Transverse colon (tissue), 4 donors: ENCODE measurements at regions not wholly inside any gene's neighbourhood (a gene's known extent, or its start where the extent isn't known, plus 50 kb on each side); places are given as distances from the start of the nearest gene placed in this dataset.
"Not testable (repeated sequence)": the region's sequence is repeated elsewhere in the genome, so short reads cannot be mapped to it uniquely, and the experiment has no call there.

Experiments used
- EP300 ChIP-seq: sonication (generic); formaldehyde crosslinking; IDR thresholded peaks from one replicate; pipeline ENCODE4 v1.6.1; 2017; ENCODE audit warnings: antibody characterized with exemption, low read depth
- POLR2AphosphoS5 ChIP-seq, 3 donors: sonication (generic); formaldehyde crosslinking; IDR thresholded peaks; one replicate each; pipeline ENCODE4 v1.6.1; 2016; ENCODE audit warnings: antibody characterized with exemption in 3 of 3
- TF ChIP-seq, protein P1 (sequence below), 5 experiments: fragments of 200-600 bp in 3 of 5; fragments of 450-650 bp in 2 of 5; sonication (generic) in 3 of 5; IDR thresholded peaks; 1 replicate in 2 of 5; 2 replicates in 3 of 5; pipeline ENCODE4 v1.5.1; 2016 to 2017; ENCODE audit warnings: antibody characterized with exemption in 5 of 5, inconsistent platforms in 3 of 5, mild to moderate bottlenecking in 2 of 5, moderate library complexity in 1 of 5

DNA sequence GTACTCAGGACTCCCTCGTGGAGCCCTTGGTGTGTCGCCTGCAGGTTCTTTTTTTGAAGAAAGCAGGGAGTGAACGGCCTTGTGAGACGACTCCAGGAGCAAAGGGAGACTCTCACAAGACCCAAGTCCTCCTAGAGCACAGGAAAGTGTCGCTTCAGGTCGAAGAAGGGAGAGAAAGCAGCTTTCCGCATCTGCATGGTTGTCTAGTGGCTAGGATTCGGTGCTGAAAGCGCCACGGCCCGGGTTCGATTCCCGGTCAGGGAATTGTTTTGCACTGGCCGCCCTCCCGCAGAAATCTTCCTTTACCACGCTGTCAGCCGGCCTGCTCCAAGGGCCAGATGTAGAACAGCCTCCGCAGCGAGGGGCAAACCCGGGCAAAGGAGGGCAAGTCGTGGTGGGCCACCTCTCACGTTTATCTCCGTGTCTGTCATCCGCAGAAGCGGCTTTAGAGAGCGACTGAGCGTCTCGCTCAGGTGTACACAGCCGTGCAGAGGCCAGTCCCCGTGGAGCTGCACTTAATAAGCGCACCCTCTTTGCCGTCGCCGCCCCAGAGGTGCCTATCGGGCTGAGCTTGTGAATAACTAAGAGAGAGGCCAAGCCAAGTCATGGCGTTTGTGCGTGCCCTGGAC lies 72.6 kb downstream of the FAM72D start:
- TF ChIP-seq, protein P1, sequence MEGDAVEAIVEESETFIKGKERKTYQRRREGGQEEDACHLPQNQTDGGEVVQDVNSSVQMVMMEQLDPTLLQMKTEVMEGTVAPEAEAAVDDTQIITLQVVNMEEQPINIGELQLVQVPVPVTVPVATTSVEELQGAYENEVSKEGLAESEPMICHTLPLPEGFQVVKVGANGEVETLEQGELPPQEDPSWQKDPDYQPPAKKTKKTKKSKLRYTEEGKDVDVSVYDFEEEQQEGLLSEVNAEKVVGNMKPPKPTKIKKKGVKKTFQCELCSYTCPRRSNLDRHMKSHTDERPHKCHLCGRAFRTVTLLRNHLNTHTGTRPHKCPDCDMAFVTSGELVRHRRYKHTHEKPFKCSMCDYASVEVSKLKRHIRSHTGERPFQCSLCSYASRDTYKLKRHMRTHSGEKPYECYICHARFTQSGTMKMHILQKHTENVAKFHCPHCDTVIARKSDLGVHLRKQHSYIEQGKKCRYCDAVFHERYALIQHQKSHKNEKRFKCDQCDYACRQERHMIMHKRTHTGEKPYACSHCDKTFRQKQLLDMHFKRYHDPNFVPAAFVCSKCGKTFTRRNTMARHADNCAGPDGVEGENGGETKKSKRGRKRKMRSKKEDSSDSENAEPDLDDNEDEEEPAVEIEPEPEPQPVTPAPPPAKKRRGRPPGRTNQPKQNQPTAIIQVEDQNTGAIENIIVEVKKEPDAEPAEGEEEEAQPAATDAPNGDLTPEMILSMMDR (IDR thresholded peaks at IDR 0.05), result not testable (repeated sequence)
- TF ChIP-seq EP300; POLR2AphosphoS5 (IDR thresholded peaks at IDR 0.05): not testable (repeated sequence)
